Suprapubic skin (tissue), 4 donors: ENCODE measurements at regions not wholly inside any gene's neighbourhood (a gene's known extent, or its start where the extent isn't known, plus 50 kb on each side); places are given as distances from the start of the nearest gene placed in this dataset.

ENCODE experiments used
- CTCF ChIP-seq, 2 donors: fragments of 200-600 bp in 1 of 2; fragments of 450-650 bp in 1 of 2; sonication (generic) in 1 of 2; IDR thresholded peaks; one replicate each; pipeline ENCODE4 v1.5.1; 2016 to 2019; ENCODE audit warnings: antibody characterized with exemption in 2 of 2, mild to moderate bottlenecking in 1 of 2, moderate library complexity in 1 of 2
- EP300 ChIP-seq: sonication (generic); formaldehyde crosslinking; IDR thresholded peaks from one replicate; pipeline ENCODE4 v1.6.1; 2017; ENCODE audit warnings: antibody characterized with exemption
- POLR2A ChIP-seq, 2 donors: fragments of 450-650 bp; IDR thresholded peaks; one replicate each; pipeline ENCODE4 v1.6.1; 2017; ENCODE audit warnings: antibody characterized with exemption in 2 of 2, mild to moderate bottlenecking in 2 of 2, moderate library complexity in 2 of 2
- POLR2AphosphoS5 ChIP-seq, 3 donors: sonication (generic); formaldehyde crosslinking; IDR thresholded peaks; one replicate each; pipeline ENCODE4 v1.6.1; 2017; ENCODE audit warnings: antibody characterized with exemption in 3 of 3

GRCh38 chr15:96947296-96948229, 617.1 kb downstream of the NR2F2 start:
- TF ChIP-seq CTCF (IDR thresholded peaks at IDR 0.05) (no peak), POLR2A (IDR thresholded peaks at IDR 0.05) (no peak), POLR2AphosphoS5 (IDR thresholded peaks at IDR 0.05) (no peak), EP300 (no peak)
